Smooth muscle cell (in vitro differentiated cells): ENCODE measurements at regions not wholly inside any gene's neighbourhood (a gene's known extent, or its start where the extent isn't known, plus 50 kb on each side); places are given as distances from the start of the nearest gene placed in this dataset.

Source experiments
- DNase-seq: peaks from one replicate; lab custom pipeline; 2025; ENCODE audit not compliant: unreplicated experiment; lab: John Stamatoyannopoulos, UW
- H2AFZ ChIP-seq: fragments of 200-600 bp; sonication (generic); 2 replicates; pipeline ENCODE4 v1.6.0; 2016; ENCODE audit warnings: antibody characterized with exemption, low read depth, mild to moderate bottlenecking
- H3F3A ChIP-seq: fragments of 200-600 bp; sonication (generic); 2 replicates; pipeline ENCODE4 v1.6.0; 2017; ENCODE audit warnings: antibody characterized with exemption, low read depth
- H3K27ac ChIP-seq: fragments of 200-600 bp; sonication (generic); 2 replicates; pipeline ENCODE4 v1.5.1; 2016; ENCODE audit warnings: low read depth, mild to moderate bottlenecking
- H3K27me3 ChIP-seq: fragments of 200-600 bp; sonication (generic); 2 replicates; pipeline ENCODE4 v1.6.1; 2016; ENCODE audit warnings: low read depth, mild to moderate bottlenecking
- H3K36me3 ChIP-seq: fragments of 200-600 bp; sonication (generic); 2 replicates; pipeline ENCODE4 v1.5.1; 2016; ENCODE audit warnings: low read depth
- H3K4me1 ChIP-seq: fragments of 200-600 bp; sonication (generic); 2 replicates; pipeline ENCODE4 v1.5.1; 2016; ENCODE audit warnings: low read depth
- H3K4me2 ChIP-seq: fragments of 200-600 bp; sonication (generic); 2 replicates; pipeline ENCODE4 v1.6.0; 2016; ENCODE audit warnings: mild to moderate bottlenecking
- H3K4me3 ChIP-seq: fragments of 200-600 bp; sonication (generic); 2 replicates; pipeline ENCODE4 v1.5.1; 2016; ENCODE audit warnings: mild to moderate bottlenecking
- H3K79me2 ChIP-seq: fragments of 200-600 bp; sonication (generic); 2 replicates; pipeline ENCODE4 v1.6.0; 2016; ENCODE audit warnings: low read depth, mild to moderate bottlenecking
- H3K9ac ChIP-seq: fragments of 200-600 bp; sonication (generic); 2 replicates; pipeline ENCODE4 v1.6.0; 2016; ENCODE audit warnings: low read depth
- H3K9me3 ChIP-seq: fragments of 200-600 bp; sonication (generic); replicated peaks from 2 replicates; pipeline ENCODE4 v1.5.1; 2016; ENCODE audit warnings: low read depth
- H4K20me1 ChIP-seq: fragments of 200-600 bp; sonication (generic); 2 replicates; pipeline ENCODE4 v1.6.0; 2016; ENCODE audit warnings: low read depth
- WGBS: methylation state at CpG from one replicate; pipeline ENCODE4 v1.1.7; 2016; ENCODE audit warnings: low lambda C conversion rate; 5-methylcytosine and 5-hydroxymethylcytosine counted together
- TF ChIP-seq, protein P1 (sequence below): fragments of 200-600 bp; sonication (generic); IDR thresholded peaks from 2 replicates; pipeline ENCODE4 v1.5.1; 2017; ENCODE audit warnings: borderline replicate concordance, mild to moderate bottlenecking, antibody characterized with exemption; ENCODE audit not compliant: insufficient read depth, poor library complexity, severe bottlenecking

DNA sequence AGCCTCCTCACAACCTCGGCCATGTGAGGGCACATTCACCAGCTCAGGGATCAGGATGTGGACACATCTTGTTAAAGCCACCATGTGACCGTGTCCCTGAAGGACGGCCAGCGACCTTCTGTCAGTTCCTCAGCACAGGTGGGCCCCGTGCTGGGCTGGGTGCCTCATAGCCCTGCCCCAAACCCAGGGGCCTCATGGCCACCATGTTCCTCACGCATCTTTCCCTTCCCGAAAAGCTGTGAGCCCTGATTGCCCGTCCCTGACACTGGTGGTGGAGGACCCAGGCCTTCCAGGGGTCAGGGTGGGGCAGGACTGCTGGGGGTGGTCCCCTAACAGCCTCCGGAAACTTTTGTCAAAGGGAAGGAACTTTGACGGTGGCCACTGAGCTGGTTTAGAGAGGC is 60.1 kb upstream of the ADRA2C start:
- H3K79me2 ChIP-seq = no peaks in the 10 kb centered on the region
- no peak for DNase-seq
- H3K4me2 ChIP-seq = no peak overlapping the region
- 88% methylated on average over 10 of the region's 10 CpGs for WGBS
- H3F3A ChIP-seq = no peaks in the 10 kb centered on the region
- H3K27me3 ChIP-seq = peaks cover 22% of the 10 kb centered on the region
- no peaks in the 10 kb centered on the region for H4K20me1 ChIP-seq
- TF ChIP-seq, protein P1, sequence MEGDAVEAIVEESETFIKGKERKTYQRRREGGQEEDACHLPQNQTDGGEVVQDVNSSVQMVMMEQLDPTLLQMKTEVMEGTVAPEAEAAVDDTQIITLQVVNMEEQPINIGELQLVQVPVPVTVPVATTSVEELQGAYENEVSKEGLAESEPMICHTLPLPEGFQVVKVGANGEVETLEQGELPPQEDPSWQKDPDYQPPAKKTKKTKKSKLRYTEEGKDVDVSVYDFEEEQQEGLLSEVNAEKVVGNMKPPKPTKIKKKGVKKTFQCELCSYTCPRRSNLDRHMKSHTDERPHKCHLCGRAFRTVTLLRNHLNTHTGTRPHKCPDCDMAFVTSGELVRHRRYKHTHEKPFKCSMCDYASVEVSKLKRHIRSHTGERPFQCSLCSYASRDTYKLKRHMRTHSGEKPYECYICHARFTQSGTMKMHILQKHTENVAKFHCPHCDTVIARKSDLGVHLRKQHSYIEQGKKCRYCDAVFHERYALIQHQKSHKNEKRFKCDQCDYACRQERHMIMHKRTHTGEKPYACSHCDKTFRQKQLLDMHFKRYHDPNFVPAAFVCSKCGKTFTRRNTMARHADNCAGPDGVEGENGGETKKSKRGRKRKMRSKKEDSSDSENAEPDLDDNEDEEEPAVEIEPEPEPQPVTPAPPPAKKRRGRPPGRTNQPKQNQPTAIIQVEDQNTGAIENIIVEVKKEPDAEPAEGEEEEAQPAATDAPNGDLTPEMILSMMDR = no peak
- H3K9me3 ChIP-seq = no peaks in the 10 kb centered on the region
- peaks cover 16% of the 10 kb centered on the region for H3K4me1 ChIP-seq
- no peaks in the 10 kb centered on the region for H3K36me3 ChIP-seq
- H3K4me3 ChIP-seq = no peak overlapping the region
- H3K9ac ChIP-seq = no peak overlapping the region
- no peak overlapping the region for H2AFZ ChIP-seq
- H3K27ac ChIP-seq = no peak overlapping the region

DNA sequence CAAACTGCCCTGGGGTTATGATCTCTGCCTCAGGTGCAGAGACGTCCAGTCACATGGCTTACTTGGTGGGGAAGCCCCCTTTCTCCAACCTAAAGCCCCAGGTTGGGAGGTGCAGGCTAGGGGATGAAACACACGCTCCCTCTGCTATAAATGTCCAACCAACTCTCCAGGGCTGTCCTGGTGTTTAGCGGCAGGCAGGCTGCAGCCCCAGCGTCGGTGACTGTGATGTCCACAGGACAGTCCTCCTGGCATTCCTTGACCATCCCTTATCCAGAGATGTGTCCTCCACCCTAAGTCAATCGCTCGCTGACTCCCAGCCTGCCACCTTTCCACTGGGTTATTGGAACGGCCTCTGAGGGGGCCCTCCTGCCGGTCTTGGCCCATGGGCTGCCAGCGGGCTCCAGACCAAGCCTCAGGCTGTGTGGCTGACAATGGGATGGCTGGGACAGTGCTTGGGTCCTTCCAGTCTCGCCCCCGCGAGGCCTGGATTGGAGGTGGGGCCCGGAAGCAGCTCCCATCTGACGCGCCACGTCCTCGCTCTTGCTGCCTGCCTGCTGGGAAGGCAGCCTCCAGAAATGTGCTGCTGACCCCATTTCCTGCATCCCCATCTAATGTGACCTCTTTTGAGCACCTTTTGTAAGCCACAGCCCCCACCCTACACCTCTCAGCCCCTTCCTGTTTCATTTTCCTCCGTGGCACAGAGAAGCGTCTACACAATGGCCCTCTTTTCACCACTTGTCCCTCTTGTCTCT is 60.8 kb upstream of the ADRA2C start:
- H3K79me2 ChIP-seq = no peaks in the 10 kb centered on the region
- no peaks in the 10 kb centered on the region for H3K9me3 ChIP-seq
- no peaks in the 10 kb centered on the region for H3K36me3 ChIP-seq
- no peak overlapping the region for H3K4me3 ChIP-seq
- no peak overlapping the region for H3K27ac ChIP-seq
- 92% methylated on average over 20 of the region's 20 CpGs for WGBS
- no peak for DNase-seq
- no peak overlapping the region for H3K9ac ChIP-seq
- peaks cover 22% of the 10 kb centered on the region for H3K27me3 ChIP-seq
- peaks cover 16% of the 10 kb centered on the region for H3K4me1 ChIP-seq
- no peaks in the 10 kb centered on the region for H4K20me1 ChIP-seq
- no peaks in the 10 kb centered on the region for H3F3A ChIP-seq
- no peak overlapping the region for H3K4me2 ChIP-seq
- TF ChIP-seq, protein P1 = no peak
- no peak overlapping the region for H2AFZ ChIP-seq

DNA sequence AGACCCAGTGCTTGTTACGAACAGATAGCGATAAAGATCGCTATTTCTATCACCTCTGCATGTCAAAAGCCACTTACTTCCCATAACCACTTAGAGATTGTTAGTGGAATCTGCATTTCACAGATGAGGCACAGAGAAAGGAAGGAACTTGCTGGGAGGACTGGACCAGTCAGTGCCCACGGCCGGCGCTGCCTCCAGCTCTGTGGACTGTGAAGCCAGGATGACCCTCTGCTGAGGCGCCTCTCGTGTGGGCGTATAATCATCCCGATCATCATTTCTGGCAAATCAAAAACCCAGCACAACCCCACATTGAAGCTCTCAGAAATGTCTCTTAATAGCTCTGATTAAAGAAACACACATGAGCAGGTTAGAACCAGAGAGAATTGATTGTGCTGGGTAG is 61.5 kb upstream of the ADRA2C start:
- Histone ChIP-seq H2AFZ (no peak overlapping the region), H3K27ac (no peak overlapping the region), H3F3A (no peaks in the 10 kb centered on the region), H3K36me3 (no peaks in the 10 kb centered on the region), H3K27me3 (peaks cover 22% of the 10 kb centered on the region), H3K4me1 (peaks cover 16% of the 10 kb centered on the region), H3K79me2 (no peaks in the 10 kb centered on the region), H4K20me1 (no peaks in the 10 kb centered on the region), H3K9me3 (no peaks in the 10 kb centered on the region), H3K4me3 (no peak overlapping the region), H3K9ac (no peak overlapping the region), H3K4me2 (no peak overlapping the region)
- TF ChIP-seq, protein P1 = no peak
- WGBS = 81% methylated on average over 10 of the region's 10 CpGs
- no peak for DNase-seq
